Adipocyte (in vitro differentiated cells): ENCODE measurements at regions not wholly inside any gene's neighbourhood (a gene's known extent, or its start where the extent isn't known, plus 50 kb on each side); places are given as distances from the start of the nearest gene placed in this dataset.
"Not testable (repeated sequence)": the region's sequence is repeated elsewhere in the genome, so short reads cannot be mapped to it uniquely, and the experiment has no call there.

Source experiments
- DNase-seq: peaks from one replicate; pipeline ENCODE4 v3.0.0-alpha.2; 2015; ENCODE audit warnings: low read depth
- H3K27me3 ChIP-seq: replicated peaks from 2 replicates; pipeline ENCODE4 v1.7.0; 2013; ENCODE audit warnings: mild to moderate bottlenecking, low read length, moderate library complexity; ENCODE audit not compliant: control insufficient read depth, insufficient read depth
- H3K36me3 ChIP-seq: 2 replicates; pipeline ENCODE4 v1.7.0; 2013; ENCODE audit warnings: low read length, mild to moderate bottlenecking, moderate library complexity; ENCODE audit not compliant: control insufficient read depth, insufficient read depth, severe bottlenecking
- H3K4me1 ChIP-seq: 2 replicates; pipeline ENCODE4 v1.7.0; 2013; ENCODE audit warnings: mild to moderate bottlenecking, low read length, moderate library complexity; ENCODE audit not compliant: control insufficient read depth, insufficient read depth
- H3K4me3 ChIP-seq: 2 replicates; pipeline ENCODE4 v1.7.0; 2013; ENCODE audit warnings: mild to moderate bottlenecking, low read length, moderate library complexity
- H3K9ac ChIP-seq: 2 replicates; pipeline ENCODE4 v1.7.0; 2013; ENCODE audit warnings: mild to moderate bottlenecking, low read length, moderate library complexity
- H3K9me3 ChIP-seq: 2 replicates; pipeline ENCODE4 v1.7.0; 2013; ENCODE audit warnings: mild to moderate bottlenecking, low read length, moderate library complexity; ENCODE audit not compliant: control insufficient read depth

DNA sequence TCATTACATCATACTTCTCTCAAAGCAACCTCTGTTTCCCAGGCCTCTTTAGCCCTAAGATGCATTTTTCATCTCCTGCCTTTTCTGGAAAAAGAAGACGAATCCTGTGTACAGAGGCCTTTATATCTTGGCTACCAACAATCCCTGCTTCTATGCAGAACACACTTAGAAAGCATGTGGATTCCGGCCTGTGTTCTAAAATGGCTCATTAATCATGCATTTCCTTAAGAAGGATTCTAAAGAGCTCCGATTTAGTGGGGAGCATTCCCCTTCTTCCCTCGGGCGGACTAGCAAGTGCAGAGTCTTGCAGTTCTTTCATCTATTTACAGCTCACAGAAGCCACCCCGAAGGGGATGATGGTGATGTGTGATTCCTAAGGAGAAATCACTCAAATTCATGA, 1212.9 kb downstream of the TYW1 start:
- no peaks in the 10 kb centered on the region for H3K4me1 ChIP-seq
- no peaks in the 10 kb centered on the region for H3K36me3 ChIP-seq
- H3K4me3 ChIP-seq: no peak overlapping the region
- H3K9ac ChIP-seq: no peak overlapping the region
- no peaks in the 10 kb centered on the region for H3K9me3 ChIP-seq
- DNase-seq: no peak
- no peaks in the 10 kb centered on the region for H3K27me3 ChIP-seq

DNA sequence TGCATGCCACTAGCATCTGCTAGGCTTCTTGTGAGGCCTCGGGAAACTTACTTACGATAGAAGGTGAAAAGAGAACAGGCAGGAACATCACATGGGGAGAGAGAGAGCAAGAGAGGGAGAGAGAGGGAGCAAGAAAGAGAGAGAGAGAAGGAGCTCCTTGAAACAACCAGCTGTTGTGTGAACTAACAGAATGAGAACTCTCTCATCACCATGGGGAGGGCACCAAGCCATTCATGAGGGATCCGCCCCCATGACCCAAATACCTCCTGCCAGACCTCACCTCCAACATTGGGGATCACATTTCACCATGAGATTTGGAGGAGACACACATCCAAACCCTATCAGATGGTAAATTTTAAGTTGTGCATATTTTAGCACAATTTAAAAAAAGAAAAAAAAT, 1217.2 kb downstream of the TYW1 start:
- Histone ChIP-seq H3K4me3 (no peak overlapping the region), H3K27me3 (no peaks in the 10 kb centered on the region), H3K9ac (no peak overlapping the region), H3K36me3 (no peaks in the 10 kb centered on the region), H3K4me1 (no peaks in the 10 kb centered on the region), H3K9me3 (no peaks in the 10 kb centered on the region)
- DNase-seq: no peak

DNA sequence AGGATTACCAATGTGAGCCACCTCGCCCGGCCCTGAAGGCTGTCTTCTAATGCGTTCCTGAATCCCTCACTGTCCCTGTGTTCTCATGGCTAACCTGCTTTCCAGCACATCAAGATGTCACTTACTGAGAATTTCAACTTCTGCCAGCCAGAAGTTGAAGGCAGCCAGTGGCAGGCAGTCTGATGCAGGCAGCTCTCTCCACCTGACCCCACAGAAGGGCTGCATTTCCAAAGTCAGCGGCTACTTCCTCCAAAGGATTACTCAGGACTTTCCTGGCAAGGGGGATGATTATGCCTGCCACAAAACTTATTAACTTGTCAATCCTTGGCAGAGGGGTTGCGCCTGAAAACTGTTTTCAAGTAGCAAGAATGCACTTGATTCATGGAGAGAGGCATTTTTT, 1219.4 kb downstream of the TYW1 start:
- Histone ChIP-seq H3K4me1 (no peaks in the 10 kb centered on the region), H3K9ac (no peak overlapping the region), H3K9me3 (no peaks in the 10 kb centered on the region), H3K36me3 (no peaks in the 10 kb centered on the region), H3K4me3 (no peak overlapping the region), H3K27me3 (no peaks in the 10 kb centered on the region)
- no peak for DNase-seq

DNA sequence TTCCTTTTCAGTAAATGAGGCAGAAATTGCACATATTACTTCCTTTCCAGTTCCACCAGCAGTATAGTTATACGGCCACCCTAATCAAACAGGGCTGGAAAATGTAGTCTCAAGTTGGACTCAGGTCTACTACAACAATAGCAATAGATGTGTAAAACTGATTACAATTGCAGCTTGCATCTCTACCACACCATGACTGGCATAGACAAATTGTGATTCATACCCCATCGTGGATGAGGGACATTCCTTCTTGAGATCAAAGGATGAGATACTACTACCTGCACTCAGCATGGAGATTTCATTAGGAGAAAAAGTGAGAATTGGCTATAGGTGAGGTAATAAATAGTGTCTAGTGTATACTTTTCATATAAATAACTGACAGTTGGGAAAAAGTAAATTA, 1220.8 kb downstream of the TYW1 start:
- Histone ChIP-seq H3K9me3 (no peaks in the 10 kb centered on the region), H3K36me3 (no peaks in the 10 kb centered on the region), H3K4me1 (no peaks in the 10 kb centered on the region), H3K9ac (no peak overlapping the region), H3K4me3 (no peak overlapping the region), H3K27me3 (no peaks in the 10 kb centered on the region)
- DNase-seq: no peak

DNA sequence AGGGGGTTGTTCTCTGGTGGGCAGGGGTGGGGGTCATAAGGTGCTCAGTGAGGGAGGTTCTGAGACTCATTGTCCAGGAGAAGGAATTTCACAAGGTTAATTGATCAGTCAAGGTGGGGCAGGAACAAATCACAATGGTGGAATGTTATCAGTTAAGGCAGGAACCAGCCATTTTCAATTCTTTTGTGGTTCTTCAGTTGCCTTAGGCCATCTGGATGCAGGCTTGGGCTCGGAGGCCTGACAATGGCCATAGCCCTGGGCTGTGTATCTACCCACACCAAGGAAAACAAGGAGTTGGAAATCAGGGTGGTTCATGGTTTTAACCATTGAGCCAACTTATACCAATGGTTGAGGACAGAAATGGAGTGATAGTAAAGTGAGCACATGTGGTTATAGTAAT, 1221.8 kb downstream of the TYW1 start:
- H3K9me3 ChIP-seq: no peaks in the 10 kb centered on the region
- no peaks in the 10 kb centered on the region for H3K36me3 ChIP-seq
- no peak for DNase-seq
- peaks cover 1% of the 10 kb centered on the region for H3K27me3 ChIP-seq
- no peak overlapping the region for H3K4me3 ChIP-seq
- H3K4me1 ChIP-seq: no peaks in the 10 kb centered on the region
- H3K9ac ChIP-seq: no peak overlapping the region

DNA sequence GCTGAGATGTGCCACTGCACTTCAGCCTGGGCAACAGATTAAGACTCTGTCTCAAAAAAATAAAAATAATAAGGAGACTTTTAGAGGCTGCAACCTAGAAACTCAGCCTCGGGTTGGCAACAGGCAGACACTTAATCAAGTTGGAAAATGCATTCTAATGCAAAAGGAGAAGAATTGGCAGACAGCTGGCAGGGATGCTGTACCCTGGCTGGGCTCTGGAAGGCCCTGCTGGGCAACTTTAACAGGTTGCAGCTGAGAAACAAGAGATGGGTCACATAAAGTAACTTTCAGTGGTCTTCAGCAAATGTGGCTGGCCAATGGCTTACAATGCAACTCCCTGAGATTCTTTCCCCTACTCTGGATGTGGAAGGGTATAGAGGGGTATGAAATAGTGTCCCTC, 1225.7 kb downstream of the TYW1 start:
- Histone ChIP-seq H3K9ac (no peak overlapping the region), H3K36me3 (no peaks in the 10 kb centered on the region), H3K4me1 (peaks cover 6% of the 10 kb centered on the region), H3K27me3 (peaks cover 3% of the 10 kb centered on the region), H3K4me3 (no peak overlapping the region), H3K9me3 (no peaks in the 10 kb centered on the region)
- DNase-seq: no peak

DNA sequence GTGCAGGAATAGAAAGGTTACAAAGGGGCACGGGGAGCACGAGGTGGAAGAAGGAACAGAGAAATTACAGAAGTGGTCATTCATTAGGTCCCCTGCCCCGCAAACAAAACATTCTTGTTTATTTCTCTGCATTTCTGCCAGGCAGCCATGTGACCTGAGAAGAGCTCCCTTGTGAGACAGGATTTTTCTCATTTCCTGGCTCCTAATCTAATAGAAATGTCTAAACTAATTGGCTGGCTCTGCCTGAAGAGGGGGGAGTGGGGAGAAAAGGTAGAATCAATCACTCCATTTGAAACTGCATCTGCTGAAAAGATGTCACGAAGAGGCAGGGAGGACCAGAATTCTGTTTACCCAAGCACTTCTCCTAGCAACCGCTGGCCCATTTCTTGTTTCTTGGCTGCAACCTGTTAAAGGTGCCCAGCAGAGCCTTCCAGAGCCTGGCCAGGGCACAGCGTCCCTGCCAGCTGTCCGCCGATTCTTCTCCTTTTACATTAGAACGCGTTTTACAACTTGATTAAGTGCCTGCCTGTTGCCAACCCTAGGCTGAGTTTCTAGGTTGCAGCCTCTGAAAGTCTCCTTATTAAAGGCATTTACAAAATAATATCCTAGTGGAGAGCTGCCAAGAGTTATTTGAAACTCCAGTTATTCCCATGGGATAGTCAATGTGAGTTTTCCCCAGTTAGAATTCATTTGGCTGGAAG, 1227.6 kb downstream of the TYW1 start:
- H3K9me3 ChIP-seq: no peaks in the 10 kb centered on the region
- no peak for DNase-seq
- no peaks in the 10 kb centered on the region for H3K36me3 ChIP-seq
- H3K4me3 ChIP-seq: no peak overlapping the region
- peaks cover 3% of the 10 kb centered on the region for H3K27me3 ChIP-seq
- H3K4me1 ChIP-seq: peaks cover 6% of the 10 kb centered on the region
- H3K9ac ChIP-seq: no peak overlapping the region

DNA sequence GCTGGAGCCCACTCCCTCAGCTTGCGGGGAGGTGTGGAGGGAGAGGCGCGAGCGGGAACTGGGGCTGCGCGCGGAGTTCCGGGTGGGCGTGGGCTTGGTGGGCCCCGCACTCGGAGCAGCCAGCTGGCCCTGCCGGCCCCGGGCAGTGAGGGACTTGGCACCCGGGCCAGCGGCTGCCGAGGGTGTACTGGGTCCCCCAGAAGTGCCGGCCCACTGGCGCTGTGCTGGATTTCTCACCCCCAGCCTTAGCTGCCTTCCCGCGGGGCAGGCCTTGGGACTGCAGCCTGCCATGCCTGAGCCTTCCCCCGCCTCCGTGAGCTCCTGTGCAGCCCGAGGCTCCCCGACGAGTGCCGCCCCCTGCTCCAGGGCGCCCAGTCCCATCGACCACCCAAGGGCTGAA, 1234.4 kb downstream of the TYW1 start:
- not testable (repeated sequence) for H3K27me3 ChIP-seq, H3K4me1 ChIP-seq, DNase-seq, H3K4me3 ChIP-seq, H3K36me3 ChIP-seq, H3K9ac ChIP-seq, H3K9me3 ChIP-seq

DNA sequence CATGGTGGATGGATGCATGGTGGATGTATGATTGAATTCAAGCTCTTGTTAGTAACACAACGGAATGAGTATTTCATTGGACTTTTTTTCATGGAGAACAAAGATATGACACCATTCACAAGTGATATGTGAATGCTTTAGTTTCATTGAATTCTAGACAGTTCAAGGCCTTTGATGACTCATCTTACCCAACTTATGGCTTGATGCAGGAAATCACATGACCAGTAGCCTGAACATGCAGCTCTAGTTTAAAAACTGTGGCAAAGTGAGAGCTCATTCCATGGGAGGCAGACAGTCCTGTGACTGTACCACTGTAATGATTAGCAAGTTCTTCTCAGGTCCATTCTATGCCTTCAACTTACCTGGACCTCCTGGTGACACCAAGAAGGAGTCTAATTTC, 1239.3 kb downstream of the TYW1 start:
- Histone ChIP-seq H3K9me3 (no peaks in the 10 kb centered on the region), H3K4me3 (no peak overlapping the region), H3K36me3 (no peaks in the 10 kb centered on the region)

DNA sequence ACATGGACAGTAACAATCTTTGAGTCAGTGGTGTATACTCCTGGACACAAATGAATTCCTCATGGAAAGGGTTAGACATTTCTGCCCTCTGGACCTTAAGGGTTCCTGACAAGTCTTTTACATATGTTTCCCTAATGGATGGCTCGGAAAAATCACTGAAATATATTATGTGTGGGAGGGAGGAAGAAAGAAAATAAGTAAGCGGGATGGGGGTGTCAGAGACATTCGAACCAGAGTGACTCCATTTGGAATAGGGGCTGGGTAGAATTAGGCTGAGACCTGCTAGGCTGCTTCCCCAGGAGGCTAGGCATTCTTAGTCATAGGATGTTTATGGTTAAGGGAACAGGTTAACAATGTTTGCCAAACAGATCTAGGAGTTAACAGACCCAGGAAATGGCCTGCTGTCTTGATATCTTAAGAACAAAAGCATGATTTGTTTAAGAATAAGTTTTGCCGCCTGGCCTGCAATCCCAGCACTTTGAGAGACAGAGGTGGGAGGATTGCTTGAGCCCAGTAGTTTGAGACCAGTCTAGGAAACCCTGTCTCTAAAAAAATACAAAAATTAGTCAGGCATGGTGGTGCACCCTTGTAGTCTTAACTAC, 1241.7 kb downstream of the TYW1 start:
- DNase-seq: no peak
- Histone ChIP-seq H3K27me3 (no peaks in the 10 kb centered on the region), H3K9ac (no peak overlapping the region), H3K4me1 (no peaks in the 10 kb centered on the region), H3K36me3 (no peaks in the 10 kb centered on the region), H3K9me3 (peaks cover 3% of the 10 kb centered on the region), H3K4me3 (no peak overlapping the region)

More for the DNA sequence above, 1239.3 kb downstream of the TYW1 start:
- no peaks in the 10 kb centered on the region for H3K4me1 ChIP-seq
- no peak overlapping the region for H3K9ac ChIP-seq
- no peaks in the 10 kb centered on the region for H3K27me3 ChIP-seq
- no peak for DNase-seq

DNA sequence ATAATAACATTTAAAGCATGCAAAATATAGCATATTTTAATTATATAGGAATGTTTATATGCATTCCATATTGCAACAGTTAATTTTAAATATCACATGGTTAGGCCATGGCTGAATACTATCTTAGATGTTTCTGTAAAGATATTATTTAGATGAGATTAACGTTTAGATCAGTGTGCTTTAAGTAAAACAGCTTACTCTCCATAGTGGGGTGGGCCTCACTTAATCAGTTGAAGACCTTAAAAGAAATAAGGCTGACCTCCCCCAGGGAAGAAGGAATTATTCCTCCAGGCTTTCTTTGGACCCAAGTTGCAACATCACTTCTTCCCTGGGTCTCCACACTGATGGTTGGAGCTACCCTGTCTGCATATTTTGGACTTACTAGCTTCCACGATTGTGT, 1246.5 kb downstream of the TYW1 start:
- Histone ChIP-seq H3K27me3 (no peaks in the 10 kb centered on the region), H3K4me1 (no peaks in the 10 kb centered on the region), H3K36me3 (no peaks in the 10 kb centered on the region), H3K4me3 (no peak overlapping the region), H3K9ac (no peak overlapping the region), H3K9me3 (peaks cover 3% of the 10 kb centered on the region)
- DNase-seq: no peak

DNA sequence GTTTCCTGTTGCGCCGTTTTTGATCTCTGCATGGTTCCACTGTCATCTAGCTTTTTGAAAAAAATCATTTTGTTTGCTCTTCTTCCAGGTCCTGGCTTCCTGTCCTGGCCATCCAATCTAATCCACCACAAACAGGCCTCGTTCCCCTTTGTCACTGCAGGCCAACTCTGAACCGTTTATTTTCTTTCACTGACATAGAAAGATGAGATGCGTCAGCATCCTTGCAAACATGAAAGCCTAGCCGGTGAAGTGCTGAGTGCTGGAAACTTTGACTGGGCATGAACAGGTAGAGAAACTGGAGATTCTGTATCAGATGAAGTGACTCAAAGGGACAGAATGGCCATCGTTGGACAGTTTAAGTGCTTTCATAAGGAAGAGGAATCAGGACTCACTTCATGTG, 1247.8 kb downstream of the TYW1 start:
- no peaks in the 10 kb centered on the region for H3K27me3 ChIP-seq
- H3K4me3 ChIP-seq: no peak overlapping the region
- no peak for DNase-seq

More for the DNA sequence above, 1247.8 kb downstream of the TYW1 start:
- Histone ChIP-seq H3K9ac (no peak overlapping the region), H3K36me3 (no peaks in the 10 kb centered on the region), H3K9me3 (peaks cover 3% of the 10 kb centered on the region), H3K4me1 (no peaks in the 10 kb centered on the region)
